Thyroid gland (tissue), 4 donors: ENCODE measurements at regions not wholly inside any gene's neighbourhood (a gene's known extent, or its start where the extent isn't known, plus 50 kb on each side); places are given as distances from the start of the nearest gene placed in this dataset.

Source experiments
- DNase-seq, 2 donors: peaks; one replicate each; pipeline ENCODE4 v3.0.0-alpha.2; 2019
- H3K27ac ChIP-seq, 3 donors: fragments of 200-600 bp; sonication (generic); 1 replicate in 2 of 3; 2 replicates in 1 of 3; pipeline ENCODE4 v1.5.1; 2016 to 2019; ENCODE audit warnings: mild to moderate bottlenecking in 1 of 3, moderate library complexity in 1 of 3
- H3K27me3 ChIP-seq: fragments of 200-600 bp; sonication (generic); one replicate; pipeline ENCODE4 v1.5.1; 2019
- H3K36me3 ChIP-seq, 2 donors: fragments of 200-600 bp; sonication (generic); one replicate each; pipeline ENCODE4 v1.5.1; 2016 to 2019
- H3K4me1 ChIP-seq, 2 donors: fragments of 200-600 bp; sonication (generic); one replicate each; pipeline ENCODE4 v1.5.1; 2017 to 2019
- H3K4me3 ChIP-seq, 3 donors: fragments of 200-600 bp; sonication (generic); replicated peaks in 1 of 3; 1 replicate in 2 of 3; 2 replicates in 1 of 3; pipeline ENCODE4 v1.5.1; 2016; ENCODE audit warnings: mild to moderate bottlenecking in 1 of 3
- H3K9me3 ChIP-seq: fragments of 200-600 bp; sonication (generic); one replicate; pipeline ENCODE4 v1.5.1; 2017
- CTCF ChIP-seq, 6 experiments: fragments of 200-600 bp in 3 of 6; fragments of 450-650 bp in 3 of 6; sonication (generic) in 3 of 6; IDR thresholded peaks; one replicate each; pipeline ENCODE4 v1.5.1; 2016 to 2019; ENCODE audit warnings: antibody characterized with exemption in 6 of 6, mild to moderate bottlenecking in 2 of 6, inconsistent platforms in 1 of 6, moderate library complexity in 1 of 6
- POLR2A ChIP-seq, 2 donors: fragments of 450-650 bp; IDR thresholded peaks; one replicate each; pipeline ENCODE4 v1.6.1; 2017; ENCODE audit warnings: antibody characterized with exemption in 2 of 2, mild to moderate bottlenecking in 2 of 2, moderate library complexity in 1 of 2
- WGBS, 2 donors: methylation state at CpG; one replicate each; pipeline ENCODE4 v1.1.5; 2017; 5-methylcytosine and 5-hydroxymethylcytosine counted together
- intact Hi-C: fragments of 100-400 bp; cut with DNase I; formaldehyde crosslinking; loops from one replicate; pipeline ENCODE4 v1.15.1; 2023

DNA sequence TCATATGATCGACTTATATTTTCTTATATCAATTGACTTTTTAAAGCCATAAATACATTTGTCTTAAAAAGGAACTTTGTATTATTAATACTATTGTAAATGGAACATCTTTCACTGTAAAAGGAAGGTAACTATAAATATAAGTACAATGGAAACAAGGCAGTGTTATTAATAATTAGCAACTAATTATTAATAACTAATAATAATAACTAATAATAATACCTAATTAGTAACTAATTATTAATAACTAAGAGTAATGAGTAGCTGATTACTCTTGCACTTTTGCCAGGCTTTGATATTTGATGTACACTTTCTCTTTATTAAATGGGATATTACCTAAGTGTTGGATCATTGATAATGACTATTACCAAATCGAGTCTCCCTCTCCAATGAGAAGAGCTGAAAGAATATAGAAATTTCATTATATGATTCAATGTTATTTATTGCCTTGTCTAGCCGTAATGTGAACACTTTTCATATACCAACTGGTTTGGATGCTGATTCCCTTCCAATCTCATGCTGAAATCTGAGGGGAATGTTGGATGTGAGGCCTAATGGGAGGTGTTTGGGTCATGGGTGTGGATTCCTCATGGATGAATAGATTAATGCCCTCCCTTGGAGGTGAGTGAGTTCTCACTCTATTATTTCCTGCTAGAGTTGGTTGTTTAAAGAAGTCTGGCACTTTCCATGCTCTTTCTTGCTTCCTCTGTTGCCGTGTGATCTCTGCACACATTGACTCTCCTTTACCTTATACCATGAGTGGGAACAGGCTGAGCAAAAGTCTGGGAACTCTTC lies 202.1 kb upstream of the ZBTB20 start:
- 75 to 81% methylated on average over 4 of the region's 4 CpGs for WGBS, 2 donors
- no peak overlapping the region for H3K4me3 ChIP-seq
- H3K27me3 ChIP-seq = no peaks in the 10 kb centered on the region
- DNase-seq = no peak
- no peaks in the 10 kb centered on the region for H3K9me3 ChIP-seq
- H3K4me1 ChIP-seq = no peaks in the 10 kb centered on the region
- intact Hi-C loops = no loop called here
- TF ChIP-seq POLR2A (IDR thresholded peaks at IDR 0.05) (no peak), CTCF (IDR thresholded peaks at IDR 0.05) (no peak)
- H3K27ac ChIP-seq = no peak overlapping the region
- no peaks in the 10 kb centered on the region for H3K36me3 ChIP-seq

GRCh38 chr3:115350606-115351005 lies 203.5 kb upstream of the ZBTB20 start:
- TF ChIP-seq POLR2A (IDR thresholded peaks at IDR 0.05) (no peak), CTCF (IDR thresholded peaks at IDR 0.05) (no peak)
- H3K27ac ChIP-seq = no peak overlapping the region
- H3K27me3 ChIP-seq = no peaks in the 10 kb centered on the region
- intact Hi-C loops = no loop called here
- WGBS, 2 donors = 60 to 78% methylated on average over 3 of the region's 3 CpGs
- H3K4me1 ChIP-seq = no peaks in the 10 kb centered on the region
- H3K36me3 ChIP-seq = no peaks in the 10 kb centered on the region
- H3K9me3 ChIP-seq = no peaks in the 10 kb centered on the region
- H3K4me3 ChIP-seq = no peak overlapping the region
- DNase-seq = no peak

DNA sequence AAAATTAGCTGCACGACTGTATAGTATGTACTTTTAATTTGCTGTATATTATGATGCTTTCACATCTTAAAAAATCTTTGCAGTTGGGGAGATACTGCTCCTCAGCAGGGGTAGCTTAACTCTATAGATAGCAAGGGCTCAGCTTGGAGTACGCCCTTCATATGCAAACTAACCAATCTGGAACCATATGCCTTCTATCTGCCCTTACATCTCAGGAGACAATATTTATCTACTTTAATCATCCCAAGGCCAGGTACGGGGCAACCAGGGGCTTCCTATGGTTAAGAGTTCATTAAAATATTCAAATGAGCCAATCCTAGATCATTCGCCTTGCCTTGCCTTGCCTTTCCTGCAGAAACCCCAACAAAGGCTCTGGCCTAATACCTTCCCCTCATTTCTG lies 204.1 kb upstream of the ZBTB20 start:
- 72 to 81% methylated on average over 4 of the region's 4 CpGs for WGBS, 2 donors
- no peaks in the 10 kb centered on the region for H3K9me3 ChIP-seq
- no peaks in the 10 kb centered on the region for H3K36me3 ChIP-seq
- H3K4me1 ChIP-seq = no peaks in the 10 kb centered on the region
- no peak for DNase-seq
- TF ChIP-seq POLR2A (IDR thresholded peaks at IDR 0.05) (no peak), CTCF (IDR thresholded peaks at IDR 0.05) (no peak)
- intact Hi-C loops = no loop called here
- H3K4me3 ChIP-seq = no peak overlapping the region
- H3K27ac ChIP-seq = no peak overlapping the region
- no peaks in the 10 kb centered on the region for H3K27me3 ChIP-seq

- TF ChIP-seq CTCF (IDR thresholded peaks at IDR 0.05) = no peak
- TF ChIP-seq POLR2A (IDR thresholded peaks at IDR 0.05) = no peak
- WGBS, 2 donors = 86 to 88% methylated on average over 3 of the region's 3 CpGs
- DNase-seq = no peak
- Histone ChIP-seq H3K27me3 (no peaks in the 10 kb centered on the region), H3K27ac (no peak overlapping the region), H3K4me3 (no peak overlapping the region), H3K36me3 (no peaks in the 10 kb centered on the region), H3K4me1 (no peaks in the 10 kb centered on the region), H3K9me3 (no peaks in the 10 kb centered on the region)
- intact Hi-C loops = no loop called here
Observed at GRCh38 chr3:115354010-115354409, 206.9 kb upstream of the ZBTB20 start.

DNA sequence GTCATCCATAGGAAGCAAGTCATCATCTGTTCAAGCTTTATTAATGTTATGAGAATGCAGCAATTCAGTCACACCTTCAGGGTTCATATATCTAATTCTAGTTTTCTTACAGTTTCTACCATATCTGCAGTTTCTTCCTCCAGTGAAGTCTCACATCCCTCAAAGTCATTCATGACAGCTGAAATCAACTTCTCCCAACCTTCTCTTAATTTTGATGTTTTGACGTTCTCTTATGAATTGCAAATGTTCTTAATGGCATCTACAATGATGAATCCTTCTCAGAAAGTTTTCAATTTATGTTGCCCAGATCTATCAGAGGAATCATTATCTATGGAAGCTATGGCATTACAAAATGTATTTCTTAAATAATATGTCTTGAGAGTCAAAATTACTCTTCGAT lies 210.4 kb upstream of the ZBTB20 start:
- TF ChIP-seq CTCF (IDR thresholded peaks at IDR 0.05) (no peak), POLR2A (IDR thresholded peaks at IDR 0.05) (no peak)
- Histone ChIP-seq H3K27ac (no peak overlapping the region), H3K4me3 (no peak overlapping the region), H3K27me3 (no peaks in the 10 kb centered on the region), H3K36me3 (no peaks in the 10 kb centered on the region), H3K4me1 (no peaks in the 10 kb centered on the region), H3K9me3 (no peaks in the 10 kb centered on the region)
- DNase-seq = no peak
- intact Hi-C loops = no loop called here
- 94 to 98% methylated on average over 2 of the region's 2 CpGs for WGBS, 2 donors
